ENCODE measurements at regions not wholly inside any gene's neighbourhood (a gene's known extent, or its start where the extent isn't known, plus 50 kb on each side); places are given as distances from the start of the nearest gene placed in this dataset.

DNA sequence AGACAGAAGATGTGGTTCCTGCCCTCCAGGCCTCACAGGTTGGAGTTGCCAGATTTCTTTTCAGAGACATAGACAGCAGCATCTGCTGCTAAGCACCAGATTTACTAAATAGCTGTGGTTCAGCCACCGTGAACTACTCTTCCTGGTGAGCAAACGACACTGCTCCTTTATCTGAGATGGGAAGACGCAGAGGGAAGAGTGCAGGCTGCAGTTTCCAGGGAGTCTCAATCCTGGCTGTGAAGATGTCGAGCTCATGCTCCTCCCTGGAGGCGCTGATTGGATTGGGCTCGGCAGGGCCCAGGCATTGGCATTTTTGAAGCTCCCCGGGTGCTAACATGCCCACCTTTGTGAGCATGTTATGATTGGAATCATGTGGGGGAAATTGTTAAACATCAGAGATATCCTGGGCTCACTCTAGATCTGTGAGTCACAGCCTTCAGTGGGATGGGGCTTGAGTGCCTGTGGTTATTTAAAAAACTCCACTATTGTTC, 314.8 kb downstream of the TSN start:
- TF ChIP-seq, protein P1, sequence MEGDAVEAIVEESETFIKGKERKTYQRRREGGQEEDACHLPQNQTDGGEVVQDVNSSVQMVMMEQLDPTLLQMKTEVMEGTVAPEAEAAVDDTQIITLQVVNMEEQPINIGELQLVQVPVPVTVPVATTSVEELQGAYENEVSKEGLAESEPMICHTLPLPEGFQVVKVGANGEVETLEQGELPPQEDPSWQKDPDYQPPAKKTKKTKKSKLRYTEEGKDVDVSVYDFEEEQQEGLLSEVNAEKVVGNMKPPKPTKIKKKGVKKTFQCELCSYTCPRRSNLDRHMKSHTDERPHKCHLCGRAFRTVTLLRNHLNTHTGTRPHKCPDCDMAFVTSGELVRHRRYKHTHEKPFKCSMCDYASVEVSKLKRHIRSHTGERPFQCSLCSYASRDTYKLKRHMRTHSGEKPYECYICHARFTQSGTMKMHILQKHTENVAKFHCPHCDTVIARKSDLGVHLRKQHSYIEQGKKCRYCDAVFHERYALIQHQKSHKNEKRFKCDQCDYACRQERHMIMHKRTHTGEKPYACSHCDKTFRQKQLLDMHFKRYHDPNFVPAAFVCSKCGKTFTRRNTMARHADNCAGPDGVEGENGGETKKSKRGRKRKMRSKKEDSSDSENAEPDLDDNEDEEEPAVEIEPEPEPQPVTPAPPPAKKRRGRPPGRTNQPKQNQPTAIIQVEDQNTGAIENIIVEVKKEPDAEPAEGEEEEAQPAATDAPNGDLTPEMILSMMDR (IDR thresholded peaks at IDR 0.05; ENCODE audit: control extremely low read depth, extremely low read depth), result no peak
- H3K36me3 ChIP-seq (ENCODE audit: control insufficient read depth in 4 of 4, insufficient read depth in 4 of 4, low read length in 4 of 4), result no peaks in the 10 kb centered on the region
- ATAC-seq (ENCODE audit: insufficient read depth, low FRiP score), result no peak

GRCh38 chr2:122072666-122073065, 317.2 kb downstream of the TSN start:
- Histone ChIP-seq H3K27ac (ENCODE audit: low read depth in 1 of 2, low read length in 1 of 2) (no peak overlapping the region), H3K9ac (ENCODE audit: insufficient read depth in 1 of 2, low read length in 2 of 2) (no peak overlapping the region), H3K36me3 (ENCODE audit: control insufficient read depth in 4 of 4, insufficient read depth in 4 of 4, low read length in 4 of 4) (no peaks in the 10 kb centered on the region), H3K4me3 (no peak overlapping the region), H3K4me1 (ENCODE audit: control insufficient read depth in 5 of 5, insufficient read depth in 5 of 5, low read length in 5 of 5) (no peaks in the 10 kb centered on the region), H3K27me3 (ENCODE audit: control insufficient read depth in 3 of 3, insufficient read depth in 3 of 3, low read length in 2 of 3) (no peaks in the 10 kb centered on the region), H3K9me3 (ENCODE audit: control insufficient read depth in 4 of 4, insufficient read depth in 3 of 4, low read length in 3 of 4) (no peaks in the 10 kb centered on the region)
- DNase-seq (no peak), ATAC-seq (ENCODE audit: insufficient read depth, low FRiP score) (no peak)
- 76 to 89% methylated on average over 4 of the region's 4 CpGs for WGBS, 2 donors
- TF ChIP-seq, protein P1 (IDR thresholded peaks at IDR 0.05; ENCODE audit: control extremely low read depth, extremely low read depth), result no peak

More for the DNA sequence above, 314.8 kb downstream of the TSN start:
- H3K9me3 ChIP-seq (ENCODE audit: control insufficient read depth in 4 of 4, insufficient read depth in 3 of 4, low read length in 3 of 4), result no peaks in the 10 kb centered on the region
- H3K27ac ChIP-seq (ENCODE audit: low read depth in 1 of 2, low read length in 1 of 2), result no peak overlapping the region
- H3K9ac ChIP-seq (ENCODE audit: insufficient read depth in 1 of 2, low read length in 2 of 2), result no peak overlapping the region
- no peak for DNase-seq
- H3K4me3 ChIP-seq, result no peak overlapping the region
- H3K4me1 ChIP-seq (ENCODE audit: control insufficient read depth in 5 of 5, insufficient read depth in 5 of 5, low read length in 5 of 5), result no peaks in the 10 kb centered on the region
- WGBS, 2 donors, result 86 to 87% methylated on average over 7 of the region's 7 CpGs
- H3K27me3 ChIP-seq (ENCODE audit: control insufficient read depth in 3 of 3, insufficient read depth in 3 of 3, low read length in 2 of 3), result no peaks in the 10 kb centered on the region

DNA sequence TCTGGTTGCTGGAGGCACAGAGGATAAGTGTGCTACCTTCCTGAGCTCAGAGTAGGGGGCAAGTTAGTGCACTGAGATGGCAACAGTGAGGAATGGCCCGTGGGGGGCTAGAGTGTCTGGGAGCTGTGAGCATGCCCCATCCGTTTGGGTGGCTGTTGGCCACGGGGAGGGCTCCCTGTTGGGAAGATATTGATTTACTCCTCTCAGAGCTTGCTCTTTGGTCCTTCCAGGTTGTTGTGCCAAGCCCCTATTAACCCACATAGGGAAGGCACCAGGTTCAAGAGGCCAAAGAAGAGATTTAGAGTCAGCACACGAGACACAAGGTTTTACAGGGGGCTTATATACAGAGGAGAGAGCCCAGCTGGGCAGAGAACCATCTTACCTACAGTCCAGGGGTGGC, 318.8 kb downstream of the TSN start:
- 84 to 87% methylated on average over 4 of the region's 4 CpGs for WGBS, 2 donors

More for the DNA sequence above, 318.8 kb downstream of the TSN start:
- no peaks in the 10 kb centered on the region for H3K36me3 ChIP-seq (ENCODE audit: control insufficient read depth in 4 of 4, insufficient read depth in 4 of 4, low read length in 4 of 4)
- no peaks in the 10 kb centered on the region for H3K9me3 ChIP-seq (ENCODE audit: control insufficient read depth in 4 of 4, insufficient read depth in 3 of 4, low read length in 3 of 4)
- H3K4me1 ChIP-seq (ENCODE audit: control insufficient read depth in 5 of 5, insufficient read depth in 5 of 5, low read length in 5 of 5), result no peaks in the 10 kb centered on the region
- no peak overlapping the region for H3K9ac ChIP-seq (ENCODE audit: insufficient read depth in 1 of 2, low read length in 2 of 2)
- H3K4me3 ChIP-seq, result no peak overlapping the region
- H3K27ac ChIP-seq (ENCODE audit: low read depth in 1 of 2, low read length in 1 of 2), result no peak overlapping the region
- ATAC-seq (ENCODE audit: insufficient read depth, low FRiP score), result no peak
- no peak for DNase-seq
- TF ChIP-seq, protein P1 (IDR thresholded peaks at IDR 0.05; ENCODE audit: control extremely low read depth, extremely low read depth), result no peak
- H3K27me3 ChIP-seq (ENCODE audit: control insufficient read depth in 3 of 3, insufficient read depth in 3 of 3, low read length in 2 of 3), result no peaks in the 10 kb centered on the region
